A673 (cell line): ENCODE measurements at regions not wholly inside any gene's neighbourhood (a gene's known extent, or its start where the extent isn't known, plus 50 kb on each side); places are given as distances from the start of the nearest gene placed in this dataset.

Source experiments
- BruUV-seq: library from RNA; stranded (reverse); fragments of 400-500 nt; replicated peaks from 2 replicates; lab custom pipeline; 2021; lab: Mats Ljungman, UMichigan
- CTCF ChIA-PET: fragments of 300-600 bp; sonication (Branson Sonifier 250); formaldehyde crosslinking; loops from one replicate; lab custom pipeline; 2022; ENCODE audit warnings: antibody characterized with exemption; lab: Charles Lee
- POLR2A ChIA-PET: fragments of 300-600 bp; sonication (Branson Sonifier 250); formaldehyde crosslinking; loops from one replicate; lab custom pipeline; 2022; ENCODE audit warnings: antibody characterized with exemption; ENCODE audit not compliant: low non-redundant PET; lab: Charles Lee
- DNase-seq: peaks from one replicate; pipeline ENCODE4 v3.0.0-alpha.2; 2015; ENCODE audit warnings: low spot score
- H3K27ac ChIP-seq: fragments of 200-600 bp; sonication (generic); 2 replicates; pipeline ENCODE4 v1.5.1; 2016; ENCODE audit warnings: mixed run types, low read depth, mild to moderate bottlenecking, mixed read lengths, antibody characterized with exemption, low read length; ENCODE audit not compliant: poor library complexity, severe bottlenecking
- H3K27me3 ChIP-seq: fragments of 200-600 bp; sonication (generic); replicated peaks from 2 replicates; pipeline ENCODE4 v1.6.1; 2017; ENCODE audit warnings: mixed run types, low read depth, mild to moderate bottlenecking, mixed read lengths, antibody characterized with exemption, low read length; ENCODE audit not compliant: insufficient read depth, poor library complexity
- H3K36me3 ChIP-seq: fragments of 200-600 bp; sonication (generic); 2 replicates; pipeline ENCODE4 v1.6.1; 2016; ENCODE audit warnings: mixed run types, mild to moderate bottlenecking, mixed read lengths, antibody characterized with exemption, low read length; ENCODE audit not compliant: insufficient read depth, poor library complexity, severe bottlenecking
- H3K4me1 ChIP-seq: fragments of 200-600 bp; sonication (generic); 2 replicates; pipeline ENCODE4 v1.6.1; 2017; ENCODE audit warnings: mixed run types, mild to moderate bottlenecking, mixed read lengths, antibody characterized with exemption, low read length; ENCODE audit not compliant: insufficient read depth, poor library complexity, severe bottlenecking
- H3K4me3 ChIP-seq: fragments of 200-600 bp; sonication (generic); 2 replicates; pipeline ENCODE4 v1.5.1; 2016; ENCODE audit warnings: low read depth, mixed run types, mild to moderate bottlenecking, mixed read lengths, low read length; ENCODE audit not compliant: poor library complexity, severe bottlenecking
- H3K9me3 ChIP-seq: fragments of 200-600 bp; sonication (generic); 2 replicates; pipeline ENCODE4 v1.6.1; 2016; ENCODE audit warnings: mixed run types, low read depth, mild to moderate bottlenecking, mixed read lengths, antibody characterized with exemption, low read length; ENCODE audit not compliant: poor library complexity, severe bottlenecking
- EZH2 ChIP-seq: fragments of 200-600 bp; sonication (generic); IDR thresholded peaks from 2 replicates; pipeline ENCODE4 v1.6.1; 2017; ENCODE audit warnings: borderline replicate concordance, low read depth, mild to moderate bottlenecking, mixed read lengths, antibody characterized with exemption, low read length; ENCODE audit not compliant: poor library complexity, severe bottlenecking
- intact Hi-C: fragments of 100-400 bp; cut with micrococcal nuclease; formaldehyde crosslinking; loops from one replicate; pipeline ENCODE4 v1.10.0; 2022; ENCODE audit not compliant: unreplicated experiment
- TF ChIP-seq, protein P1 (sequence below): fragments of 300-800, 200-600 bp; sonication (generic); conservative IDR thresholded peaks from 2 replicates; pipeline ENCODE4 v1.5.1; 2017; ENCODE audit warnings: low read depth, mild to moderate bottlenecking, antibody characterized with exemption, low read length, moderate library complexity, mixed read lengths

DNA sequence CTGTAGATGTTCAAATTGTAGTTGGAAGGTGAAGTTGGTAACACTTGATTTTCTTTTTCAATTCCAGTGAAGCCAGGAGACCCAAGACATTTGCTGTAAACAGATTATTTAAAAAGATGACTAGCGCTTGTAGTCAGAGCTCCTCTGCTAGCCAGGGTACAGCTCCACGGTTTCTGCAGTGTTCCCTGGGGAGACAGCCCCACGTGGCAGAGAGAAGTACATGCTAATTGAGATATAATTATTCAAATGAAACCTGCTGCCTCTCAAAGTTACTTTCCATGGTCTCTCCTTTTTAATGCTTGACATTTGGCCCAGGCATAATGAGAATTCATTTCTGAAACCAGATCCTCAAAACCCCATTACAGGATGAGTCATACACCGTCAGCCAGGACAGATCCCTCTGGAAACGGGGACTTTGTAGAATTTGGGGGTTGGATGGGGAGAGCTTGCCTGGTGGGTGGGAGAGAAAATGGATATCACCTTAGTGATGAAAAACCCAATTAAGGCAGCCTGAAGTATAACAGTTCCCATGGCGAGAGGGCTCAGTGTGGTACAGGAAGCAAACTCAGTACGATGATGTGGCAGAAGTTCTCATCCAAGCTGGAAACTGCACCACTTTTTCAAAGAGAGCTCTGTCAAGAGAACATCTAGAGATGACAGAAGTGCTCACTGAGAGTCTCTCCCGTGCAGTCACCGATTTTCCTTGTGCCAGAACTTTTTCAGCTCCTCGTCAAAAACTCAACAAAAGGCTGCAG is 637.7 kb upstream of the TMEM132C start:
- POLR2A ChIA-PET, result no interaction called here
- CTCF ChIA-PET, result no interaction called here
- Histone ChIP-seq H3K27ac (no peak overlapping the region), H3K4me1 (no peaks in the 10 kb centered on the region), H3K36me3 (no peaks in the 10 kb centered on the region), H3K4me3 (no peak overlapping the region), H3K27me3 (peaks cover 32% of the 10 kb centered on the region), H3K9me3 (no peaks in the 10 kb centered on the region)
- BruUV-seq, result no TSS peak
- intact Hi-C loops, result no loop called here
- TF ChIP-seq, protein P1, sequence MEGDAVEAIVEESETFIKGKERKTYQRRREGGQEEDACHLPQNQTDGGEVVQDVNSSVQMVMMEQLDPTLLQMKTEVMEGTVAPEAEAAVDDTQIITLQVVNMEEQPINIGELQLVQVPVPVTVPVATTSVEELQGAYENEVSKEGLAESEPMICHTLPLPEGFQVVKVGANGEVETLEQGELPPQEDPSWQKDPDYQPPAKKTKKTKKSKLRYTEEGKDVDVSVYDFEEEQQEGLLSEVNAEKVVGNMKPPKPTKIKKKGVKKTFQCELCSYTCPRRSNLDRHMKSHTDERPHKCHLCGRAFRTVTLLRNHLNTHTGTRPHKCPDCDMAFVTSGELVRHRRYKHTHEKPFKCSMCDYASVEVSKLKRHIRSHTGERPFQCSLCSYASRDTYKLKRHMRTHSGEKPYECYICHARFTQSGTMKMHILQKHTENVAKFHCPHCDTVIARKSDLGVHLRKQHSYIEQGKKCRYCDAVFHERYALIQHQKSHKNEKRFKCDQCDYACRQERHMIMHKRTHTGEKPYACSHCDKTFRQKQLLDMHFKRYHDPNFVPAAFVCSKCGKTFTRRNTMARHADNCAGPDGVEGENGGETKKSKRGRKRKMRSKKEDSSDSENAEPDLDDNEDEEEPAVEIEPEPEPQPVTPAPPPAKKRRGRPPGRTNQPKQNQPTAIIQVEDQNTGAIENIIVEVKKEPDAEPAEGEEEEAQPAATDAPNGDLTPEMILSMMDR, result no peak
- no peak for TF ChIP-seq EZH2
- DNase-seq, result peak; percentile 32

DNA sequence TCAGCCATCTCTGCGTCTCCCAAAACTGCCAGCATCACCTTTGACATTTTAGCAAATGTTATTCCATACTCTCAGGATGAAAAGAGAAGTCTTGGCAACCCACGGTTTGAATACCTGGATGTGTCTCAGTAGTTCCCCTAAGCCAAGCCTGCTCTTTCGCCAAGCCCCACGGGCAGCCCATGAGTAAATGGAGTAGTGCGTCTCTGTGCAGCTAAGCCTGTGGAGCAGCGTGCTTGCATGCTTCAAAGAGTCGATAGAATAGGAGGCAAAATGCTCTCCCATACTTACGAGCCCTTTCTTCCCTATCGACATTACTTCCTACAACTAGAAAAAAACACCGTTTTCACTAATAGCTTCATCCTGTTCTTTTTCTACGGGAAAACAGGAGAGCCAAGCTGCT is 634.5 kb upstream of the TMEM132C start:
- H3K27ac ChIP-seq, result no peak overlapping the region
- H3K4me1 ChIP-seq, result no peaks in the 10 kb centered on the region
- CTCF ChIA-PET, result no interaction called here
- H3K36me3 ChIP-seq, result no peaks in the 10 kb centered on the region
- POLR2A ChIA-PET, result no interaction called here
- intact Hi-C loops, result no loop called here
- DNase-seq, result no peak
- TF ChIP-seq, protein P1, result no peak
- TF ChIP-seq EZH2, result no peak
- no TSS peak for BruUV-seq
- H3K4me3 ChIP-seq, result no peak overlapping the region
- peaks cover 36% of the 10 kb centered on the region for H3K27me3 ChIP-seq
- no peaks in the 10 kb centered on the region for H3K9me3 ChIP-seq

DNA sequence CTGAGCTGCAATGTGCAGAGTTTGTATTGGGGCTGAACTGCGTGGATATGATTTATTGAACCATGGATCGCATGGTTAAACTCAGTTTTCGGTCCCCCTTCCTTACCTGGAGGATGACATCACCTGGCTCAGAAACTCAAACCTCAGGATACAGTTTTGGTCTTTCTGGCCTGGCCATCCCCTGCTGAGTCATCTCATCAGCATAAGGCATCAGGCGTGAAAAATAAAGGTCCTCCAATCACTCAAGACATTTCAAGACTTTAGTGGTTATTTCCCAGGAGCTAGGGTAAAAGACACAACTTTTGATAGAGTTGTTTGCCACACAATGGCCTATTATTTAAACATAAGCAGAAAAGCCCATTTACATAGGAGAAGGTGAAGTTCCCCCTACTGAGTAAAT is 631.1 kb upstream of the TMEM132C start:
- intact Hi-C loops, result no loop called here
- no peaks in the 10 kb centered on the region for H3K9me3 ChIP-seq
- ChIA-PET CTCF (no interaction called here), POLR2A (no interaction called here)
- no peaks in the 10 kb centered on the region for H3K36me3 ChIP-seq
- TF ChIP-seq EZH2, result no peak
- TF ChIP-seq, protein P1, result no peak
- H3K27me3 ChIP-seq, result peaks cover 23% of the 10 kb centered on the region
- H3K4me1 ChIP-seq, result no peaks in the 10 kb centered on the region
- no peak overlapping the region for H3K27ac ChIP-seq
- DNase-seq, result no peak
- BruUV-seq, result no TSS peak
- H3K4me3 ChIP-seq, result no peak overlapping the region
